GM18508 (cell line): ENCODE measurements at regions not wholly inside any gene's neighbourhood (a gene's known extent, or its start where the extent isn't known, plus 50 kb on each side); places are given as distances from the start of the nearest gene placed in this dataset.
"Not testable (repeated sequence)": the region's sequence is repeated elsewhere in the genome, so short reads cannot be mapped to it uniquely, and the experiment has no call there.

Experiments used
- ATAC-seq: cut with Tn5 transposase; IDR thresholded peaks from one replicate; pipeline ENCODE4 v1.9.1; 2021; ENCODE audit warnings: moderate number of reproducible peaks; ENCODE audit not compliant: insufficient read depth, unreplicated experiment

DNA sequence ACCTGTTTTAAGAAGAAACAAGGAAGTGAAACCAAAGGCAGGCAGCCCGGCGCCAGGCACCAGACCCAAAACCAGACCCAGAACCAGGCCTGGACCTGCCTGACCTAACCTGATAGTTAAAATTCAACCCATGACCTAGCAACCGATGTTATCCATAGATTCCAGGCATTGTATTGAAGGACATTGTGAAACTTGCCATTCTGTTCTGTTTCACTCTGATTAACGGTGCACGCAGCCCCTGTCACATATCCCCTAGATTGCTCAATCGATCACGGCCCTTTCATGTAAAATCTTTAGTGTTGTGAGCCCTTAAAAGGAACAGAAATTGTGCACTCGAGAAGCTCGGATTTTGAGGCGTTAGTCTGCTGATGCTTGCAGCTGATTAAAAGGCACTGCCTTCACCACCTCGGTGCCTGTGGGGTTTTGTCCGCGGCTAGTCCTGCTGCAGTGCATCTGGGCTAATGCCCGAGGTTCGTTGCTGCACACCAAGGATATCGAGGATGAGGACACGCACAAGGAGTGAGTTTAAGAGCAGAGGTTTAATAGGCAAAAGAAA, 262.5 kb upstream of the TMEM132C start:
- no peak for ATAC-seq

- no peak for ATAC-seq
Measured at GRCh38 chr12:128007250-128007649, 259.7 kb upstream of the TMEM132C start.

DNA sequence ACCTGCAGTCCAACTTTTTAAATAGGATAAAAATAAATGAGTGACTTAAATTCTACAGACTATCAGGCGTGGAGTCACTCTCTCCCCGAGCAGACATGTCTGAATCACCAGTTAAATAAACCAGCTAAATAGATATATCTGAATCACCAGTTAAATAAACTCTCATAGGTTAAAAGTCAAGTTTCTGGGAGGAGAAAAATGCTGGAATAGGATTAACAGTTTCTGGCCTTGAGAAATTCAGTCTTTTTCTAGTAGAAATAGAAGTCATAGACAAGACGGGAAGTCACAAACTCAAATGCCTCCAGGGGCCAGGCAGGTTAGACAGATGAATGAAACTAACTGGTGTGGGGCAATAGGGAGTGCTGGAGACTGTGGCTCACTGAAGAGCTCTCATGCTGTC, 258.6 kb upstream of the TMEM132C start:
- no peak for ATAC-seq

- ATAC-seq, result no peak
Measured at GRCh38 chr12:128009108-128009507, 257.9 kb upstream of the TMEM132C start.

DNA sequence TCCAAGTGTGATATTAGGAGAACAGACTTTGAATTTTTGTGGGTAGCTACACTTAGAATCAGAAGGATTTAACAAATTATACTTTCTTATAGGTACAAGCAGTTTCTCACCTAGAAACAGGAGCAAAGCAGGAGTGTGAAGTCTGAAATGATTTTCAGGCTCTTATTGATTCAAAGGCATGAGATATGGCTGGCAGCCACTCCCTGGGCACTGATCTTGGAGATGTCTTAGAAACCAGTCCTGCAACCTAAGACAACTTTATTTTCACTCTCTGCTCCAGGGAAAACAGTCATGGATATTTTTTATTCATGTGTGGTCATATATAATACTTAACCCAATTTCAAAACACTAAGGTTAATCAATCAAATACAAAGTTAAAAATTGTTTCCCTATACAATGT, 254.9 kb upstream of the TMEM132C start:
- ATAC-seq, result no peak

- no peak for ATAC-seq
Measured at GRCh38 chr12:128015276-128015675, 251.7 kb upstream of the TMEM132C start.

DNA sequence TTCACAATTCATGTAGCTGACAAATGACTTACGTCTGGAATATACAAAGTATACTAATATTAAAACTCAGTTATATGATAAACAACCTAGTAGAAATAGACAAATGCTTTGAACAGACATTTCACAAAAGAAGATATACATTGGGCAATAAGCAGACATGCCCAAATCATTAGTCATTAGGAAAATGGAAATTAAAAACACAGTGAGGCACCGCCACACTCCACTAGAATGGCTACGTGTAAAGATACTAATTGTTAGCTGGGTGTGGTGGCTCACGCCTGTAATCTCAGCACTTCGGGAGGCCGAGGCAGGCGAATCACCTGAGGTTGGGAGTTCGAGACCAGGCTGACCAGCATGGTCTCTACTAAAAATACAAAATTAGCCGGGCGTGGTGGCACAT, 248.9 kb upstream of the TMEM132C start:
- no peak for ATAC-seq

DNA sequence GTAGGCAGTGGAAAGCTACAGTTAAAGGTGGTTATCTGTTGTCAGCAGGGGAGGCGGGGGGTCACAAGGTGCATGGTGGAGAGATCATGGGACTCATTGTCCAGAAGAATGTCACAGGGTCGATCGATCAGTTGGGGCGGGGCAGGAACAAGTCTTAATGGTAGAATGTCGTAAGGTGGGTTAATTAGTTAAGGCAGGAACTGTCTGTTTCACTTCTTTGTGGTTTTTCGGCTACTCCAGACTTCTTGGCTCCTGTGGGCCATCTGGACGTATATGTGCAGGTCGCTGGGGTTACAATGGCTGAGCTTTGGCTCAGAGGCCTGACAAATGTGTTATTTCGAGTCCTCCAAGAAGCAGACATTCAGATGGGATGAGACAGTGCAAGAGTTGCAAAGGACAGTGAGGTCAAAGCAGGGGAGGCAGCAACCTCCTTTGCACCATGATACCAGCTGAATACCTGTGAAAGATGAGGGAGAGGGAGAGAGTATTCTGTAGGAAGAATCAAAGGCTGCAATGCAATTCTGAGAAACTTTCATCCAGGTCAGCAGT, 246.9 kb upstream of the TMEM132C start:
- ATAC-seq, result no peak

DNA sequence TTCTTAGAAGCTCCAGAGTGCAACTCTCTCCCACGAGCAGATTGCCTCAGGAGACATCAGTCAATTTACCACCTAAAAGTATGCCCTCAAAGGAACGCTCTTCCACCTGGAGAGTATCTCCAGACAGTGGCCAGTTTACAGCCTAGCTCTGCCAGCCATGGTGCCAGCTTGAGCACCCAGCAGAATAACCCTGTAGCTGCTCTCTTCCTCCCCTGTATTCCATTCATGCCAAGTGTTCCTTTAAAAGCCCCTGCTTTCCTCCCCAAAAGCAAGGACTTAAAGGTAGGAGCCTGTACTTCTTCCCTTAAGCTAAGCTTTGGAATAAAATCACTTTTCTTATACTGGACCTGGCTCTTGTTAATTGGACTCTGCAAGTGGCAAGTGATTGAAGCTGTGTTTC, 245.4 kb upstream of the TMEM132C start:
- no peak for ATAC-seq

- no peak for ATAC-seq
Measured at GRCh38 chr12:128025589-128026245, 241.3 kb upstream of the TMEM132C start.

DNA sequence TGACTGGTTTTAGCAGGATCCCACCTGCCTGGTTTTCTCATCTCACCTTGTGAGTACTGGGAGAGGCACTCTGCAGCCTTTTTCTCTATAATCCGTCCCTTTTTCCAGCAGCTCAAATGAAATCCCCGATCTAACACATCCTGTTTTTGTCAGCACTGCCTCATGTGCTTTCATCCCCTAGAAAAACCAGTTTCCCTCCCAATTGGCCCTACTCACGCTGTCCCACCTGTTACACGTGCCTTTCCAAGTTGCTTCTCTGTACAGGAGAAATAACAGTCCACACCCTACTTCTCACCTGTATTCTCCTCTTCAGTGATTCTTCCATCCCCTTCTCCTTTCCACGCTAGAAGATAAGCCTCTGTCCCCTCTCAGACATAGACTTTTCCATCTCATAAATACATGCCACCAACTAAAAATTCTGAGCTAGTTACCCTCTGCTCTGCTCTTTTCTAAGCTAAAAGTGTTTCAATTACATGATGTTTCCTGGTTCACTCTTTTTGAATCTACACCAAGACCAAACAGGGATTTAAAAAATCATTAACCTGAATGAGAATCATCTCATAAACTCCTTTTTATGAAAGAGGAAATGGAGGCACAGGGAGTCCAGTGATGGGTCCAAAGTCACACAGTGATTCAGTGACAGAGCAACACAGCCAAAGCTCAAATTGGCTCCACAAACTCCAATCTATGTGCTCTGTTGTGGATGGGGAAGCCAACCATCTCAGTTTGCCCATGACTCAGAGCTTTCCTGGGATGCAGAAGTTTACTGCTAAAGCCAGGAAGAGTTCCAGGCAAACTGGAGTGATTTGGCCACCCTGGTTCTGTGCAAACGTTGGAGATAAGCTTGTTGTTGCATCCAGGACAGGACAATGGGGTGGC, 240.0 kb upstream of the TMEM132C start:
- no peak for ATAC-seq

DNA sequence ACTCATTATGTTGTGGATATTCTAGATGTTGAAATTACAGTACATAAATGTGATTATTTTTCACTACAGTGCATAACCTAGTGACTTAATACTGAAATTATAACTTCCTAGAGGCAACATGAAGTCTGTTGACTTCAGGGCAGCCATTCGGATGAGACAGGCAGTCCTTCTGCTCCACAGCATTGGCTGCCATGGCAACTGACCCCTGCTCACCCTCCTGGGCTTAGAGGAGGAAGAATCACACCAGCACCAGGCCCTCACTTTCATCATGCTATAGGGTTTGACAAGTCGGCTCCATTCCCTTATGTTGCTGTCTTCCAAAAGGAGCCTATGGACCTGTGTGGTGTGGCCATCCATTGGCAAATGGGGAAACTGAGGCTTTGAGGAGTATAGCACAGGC, 233.5 kb upstream of the TMEM132C start:
- no peak for ATAC-seq

GRCh38 chr12:128040971-128041370, 226.0 kb upstream of the TMEM132C start:
- ATAC-seq, result no peak

DNA sequence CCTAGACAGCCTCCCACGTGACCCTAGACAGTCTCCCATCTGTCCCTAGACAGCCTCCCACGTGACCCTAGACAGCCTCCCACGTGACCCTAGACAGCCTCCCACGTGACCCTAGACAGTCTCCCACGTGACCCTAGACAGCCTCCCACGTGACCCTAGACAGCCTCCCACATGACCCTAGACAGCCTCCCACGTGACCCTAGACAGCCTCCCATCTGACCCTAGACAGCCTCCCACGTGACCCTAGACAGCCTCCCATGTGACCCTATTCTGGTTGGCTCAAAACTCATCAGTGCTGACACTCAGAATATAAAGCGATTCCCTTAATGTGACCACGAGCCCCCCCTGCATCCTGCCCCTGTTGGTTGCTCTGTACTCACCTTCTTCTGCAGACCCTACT, 224.7 kb upstream of the TMEM132C start:
- ATAC-seq, result not testable (repeated sequence)

GRCh38 chr12:128042825-128043224, 224.1 kb upstream of the TMEM132C start:
- ATAC-seq, result no peak

DNA sequence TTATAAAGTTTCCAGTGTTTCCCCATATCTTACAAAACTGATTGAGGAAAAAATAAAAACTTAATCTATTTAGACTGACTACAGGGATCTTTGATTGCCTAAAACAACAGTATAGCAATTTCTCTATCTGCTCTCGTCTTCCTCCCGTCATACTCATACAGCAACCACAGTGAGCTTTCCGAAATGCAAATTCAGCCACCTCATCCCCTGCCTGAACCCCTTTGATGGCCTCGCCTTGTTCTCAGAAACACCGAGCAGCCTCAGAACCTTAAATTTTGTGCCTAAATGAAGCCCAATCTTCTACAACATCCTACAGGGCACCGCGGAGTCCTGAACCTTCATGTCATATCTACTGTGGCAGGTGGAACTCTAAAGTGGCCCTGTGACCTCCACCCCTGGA, 223.7 kb upstream of the TMEM132C start:
- no peak for ATAC-seq

- ATAC-seq, result no peak
Measured at GRCh38 chr12:128047266-128048060, 219.5 kb upstream of the TMEM132C start.

GRCh38 chr12:128052331-128052730, 214.6 kb upstream of the TMEM132C start:
- no peak for ATAC-seq

DNA sequence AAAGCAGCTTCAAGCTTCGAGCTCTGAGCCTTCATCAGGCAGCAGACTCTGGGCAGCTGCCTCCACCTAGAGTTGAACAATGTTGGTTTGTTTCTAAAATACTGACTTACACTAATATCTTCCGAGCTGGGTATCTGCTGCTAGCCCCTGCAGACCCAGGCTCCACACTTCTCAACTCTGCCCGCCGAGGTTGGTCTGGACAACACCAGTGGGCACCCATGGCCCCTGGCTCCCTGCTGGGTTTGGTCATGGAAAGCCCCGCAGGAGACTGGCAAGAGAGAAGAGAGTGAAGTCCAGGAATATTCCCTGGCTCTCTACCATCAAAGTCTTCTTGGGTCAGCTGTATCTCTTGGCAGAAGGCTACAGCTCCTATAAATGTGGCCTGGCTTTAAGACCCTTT, 214.2 kb upstream of the TMEM132C start:
- no peak for ATAC-seq

- no peak for ATAC-seq
Measured at GRCh38 chr12:128055567-128055966, 211.4 kb upstream of the TMEM132C start.
